Parathyroid adenoma (tissue), 2 donors: ENCODE measurements at regions not wholly inside any gene's neighbourhood (a gene's known extent, or its start where the extent isn't known, plus 50 kb on each side); places are given as distances from the start of the nearest gene placed in this dataset.
"Not testable (repeated sequence)": the region's sequence is repeated elsewhere in the genome, so short reads cannot be mapped to it uniquely, and the experiment has no call there.

Experiments used
- H2AFZ ChIP-seq: fragments of 300-600 bp; sonication (generic); one replicate; pipeline ENCODE4 v1.7.0; 2017; ENCODE audit warnings: antibody characterized with exemption, mild to moderate bottlenecking
- H3K27ac ChIP-seq: fragments of 300-600 bp; sonication (generic); one replicate; pipeline ENCODE4 v1.7.0; 2017
- H3K27me3 ChIP-seq: fragments of 300-600 bp; sonication (generic); one replicate; pipeline ENCODE4 v1.7.0; 2017; ENCODE audit warnings: low read length; ENCODE audit not compliant: control insufficient read depth, insufficient read depth
- H3K36me3 ChIP-seq: fragments of 300-600 bp; sonication (generic); one replicate; pipeline ENCODE4 v1.7.0; 2017; ENCODE audit warnings: low read length; ENCODE audit not compliant: control insufficient read depth, insufficient read depth
- H3K4me1 ChIP-seq: fragments of 300-600 bp; sonication (generic); one replicate; pipeline ENCODE4 v1.7.0; 2017; ENCODE audit warnings: control low read depth
- H3K4me2 ChIP-seq: fragments of 300-600 bp; sonication (generic); one replicate; pipeline ENCODE4 v1.7.0; 2017; ENCODE audit warnings: low read length
- H3K4me3 ChIP-seq: fragments of 300-600 bp; sonication (generic); one replicate; pipeline ENCODE4 v1.7.0; 2017; ENCODE audit warnings: low read depth, low read length
- H3K79me2 ChIP-seq: fragments of 300-600 bp; sonication (generic); one replicate; pipeline ENCODE4 v1.7.0; 2017; ENCODE audit warnings: control low read depth
- H3K9ac ChIP-seq: fragments of 300-600 bp; sonication (generic); one replicate; pipeline ENCODE4 v1.7.0; 2017; ENCODE audit warnings: mild to moderate bottlenecking
- H3K9me3 ChIP-seq: fragments of 300-600 bp; sonication (generic); one replicate; pipeline ENCODE4 v1.7.0; 2017; ENCODE audit warnings: low read length; ENCODE audit not compliant: control insufficient read depth
- CTCF ChIP-seq: fragments of 300-600 bp; sonication (generic); IDR thresholded peaks from one replicate; pipeline ENCODE4 v1.7.0; 2017; ENCODE audit warnings: antibody characterized with exemption, mild to moderate bottlenecking
- donor health status: primary hyperparathyroidism.

- Histone ChIP-seq H3K4me2 (no peak overlapping the region), H3K4me3 (no peak overlapping the region), H3K79me2 (no peaks in the 10 kb centered on the region), H3K27me3 (no peaks in the 10 kb centered on the region), H3K9me3 (no peaks in the 10 kb centered on the region), H3K27ac (no peak overlapping the region), H3K36me3 (no peaks in the 10 kb centered on the region), H2AFZ (no peak overlapping the region), H3K4me1 (no peaks in the 10 kb centered on the region), H3K9ac (no peak overlapping the region)
- no peak for TF ChIP-seq CTCF
Observed at GRCh38 chr5:51156222-51156621, 227.0 kb upstream of the ISL1 start.

- Histone ChIP-seq H3K4me1 (no peaks in the 10 kb centered on the region), H3K9ac (no peak overlapping the region), H3K36me3 (no peaks in the 10 kb centered on the region), H3K79me2 (no peaks in the 10 kb centered on the region), H3K9me3 (no peaks in the 10 kb centered on the region), H3K27ac (no peak overlapping the region), H3K27me3 (no peaks in the 10 kb centered on the region), H3K4me3 (no peak overlapping the region), H3K4me2 (no peak overlapping the region), H2AFZ (no peak overlapping the region)
- no peak for TF ChIP-seq CTCF
Observed at GRCh38 chr5:51156838-51157237, 226.4 kb upstream of the ISL1 start.

- no peak overlapping the region for H3K27ac ChIP-seq
- H3K9ac ChIP-seq, result no peak overlapping the region
- H2AFZ ChIP-seq, result no peak overlapping the region
- no peak overlapping the region for H3K4me2 ChIP-seq
- no peaks in the 10 kb centered on the region for H3K9me3 ChIP-seq
- H3K36me3 ChIP-seq, result no peaks in the 10 kb centered on the region
- no peaks in the 10 kb centered on the region for H3K27me3 ChIP-seq
- H3K4me3 ChIP-seq, result no peak overlapping the region
- no peaks in the 10 kb centered on the region for H3K79me2 ChIP-seq
- no peak for TF ChIP-seq CTCF
- no peaks in the 10 kb centered on the region for H3K4me1 ChIP-seq
Observed at GRCh38 chr5:51159164-51159563, 224.1 kb upstream of the ISL1 start.

GRCh38 chr5:51159606-51160005 is 223.6 kb upstream of the ISL1 start:
- TF ChIP-seq CTCF, result no peak
- H3K9me3 ChIP-seq, result no peaks in the 10 kb centered on the region

GRCh38 chr5:51162245-51162644 is 221.0 kb upstream of the ISL1 start:
- Histone ChIP-seq H3K36me3 (no peaks in the 10 kb centered on the region), H3K9ac (no peak overlapping the region), H3K27me3 (no peaks in the 10 kb centered on the region), H3K9me3 (no peaks in the 10 kb centered on the region), H3K79me2 (no peaks in the 10 kb centered on the region), H3K27ac (no peak overlapping the region), H3K4me3 (no peak overlapping the region), H2AFZ (no peak overlapping the region), H3K4me1 (no peaks in the 10 kb centered on the region), H3K4me2 (no peak overlapping the region)
- TF ChIP-seq CTCF, result no peak

More at GRCh38 chr5:51159606-51160005, 223.6 kb upstream of the ISL1 start:
- H3K79me2 ChIP-seq, result no peaks in the 10 kb centered on the region
- H3K4me3 ChIP-seq, result no peak overlapping the region
- no peak overlapping the region for H3K27ac ChIP-seq
- no peak overlapping the region for H2AFZ ChIP-seq
- no peaks in the 10 kb centered on the region for H3K36me3 ChIP-seq
- H3K4me2 ChIP-seq, result no peak overlapping the region
- no peaks in the 10 kb centered on the region for H3K27me3 ChIP-seq
- H3K4me1 ChIP-seq, result no peaks in the 10 kb centered on the region
- no peak overlapping the region for H3K9ac ChIP-seq

GRCh38 chr5:51165621-51166020 is 217.6 kb upstream of the ISL1 start:
- not testable (repeated sequence) for H3K9me3 ChIP-seq, H3K27ac ChIP-seq, H3K4me3 ChIP-seq, H3K36me3 ChIP-seq, H2AFZ ChIP-seq, H3K4me1 ChIP-seq, H3K27me3 ChIP-seq, H3K79me2 ChIP-seq, H3K9ac ChIP-seq, H3K4me2 ChIP-seq
